ENCODE measurements at regions not wholly inside any gene's neighbourhood (a gene's known extent, or its start where the extent isn't known, plus 50 kb on each side); places are given as distances from the start of the nearest gene placed in this dataset.

DNA sequence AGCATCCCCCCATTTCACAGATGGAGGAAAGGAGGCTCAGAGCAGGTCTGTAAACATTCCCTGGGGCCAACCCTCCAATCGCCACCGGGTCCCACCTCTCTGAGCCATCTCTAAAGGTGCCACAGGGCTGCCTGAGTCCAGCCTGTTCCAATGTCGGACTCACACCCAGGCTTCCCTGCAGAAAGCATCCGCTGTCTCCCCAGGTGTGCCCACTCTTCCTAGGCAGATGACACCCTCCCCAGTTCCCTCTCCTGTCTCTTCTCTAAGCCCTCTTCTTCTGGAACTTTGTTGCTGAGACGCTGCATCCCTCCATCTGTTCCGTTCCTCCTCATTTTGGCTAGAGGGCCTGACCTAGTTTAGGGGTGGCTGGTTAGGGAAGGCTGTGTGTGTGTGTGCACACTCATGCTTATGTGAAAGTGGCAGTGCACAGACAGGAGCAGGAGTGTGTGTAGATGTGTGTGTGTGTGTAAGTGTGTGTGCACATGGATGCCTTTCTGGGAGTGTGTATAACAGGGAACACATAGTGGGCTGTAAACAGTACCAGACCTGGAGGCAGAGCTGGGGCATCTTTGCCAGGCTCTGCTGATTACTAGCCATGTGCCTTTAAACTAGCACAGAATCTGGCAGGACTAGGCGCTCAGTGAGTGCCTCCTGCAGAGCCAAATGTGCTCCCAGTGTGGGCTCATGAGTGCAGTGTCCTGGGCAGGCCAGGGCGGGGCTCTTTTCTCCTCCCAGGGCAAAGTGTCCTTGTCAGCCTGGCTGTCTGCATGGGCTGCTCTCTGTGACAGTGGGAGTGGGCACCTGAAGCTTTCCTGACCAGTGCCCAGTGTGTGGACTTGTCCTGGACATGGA, 77.3 kb upstream of the NECTIN1 start:
- no peak for FAIRE-seq

DNA sequence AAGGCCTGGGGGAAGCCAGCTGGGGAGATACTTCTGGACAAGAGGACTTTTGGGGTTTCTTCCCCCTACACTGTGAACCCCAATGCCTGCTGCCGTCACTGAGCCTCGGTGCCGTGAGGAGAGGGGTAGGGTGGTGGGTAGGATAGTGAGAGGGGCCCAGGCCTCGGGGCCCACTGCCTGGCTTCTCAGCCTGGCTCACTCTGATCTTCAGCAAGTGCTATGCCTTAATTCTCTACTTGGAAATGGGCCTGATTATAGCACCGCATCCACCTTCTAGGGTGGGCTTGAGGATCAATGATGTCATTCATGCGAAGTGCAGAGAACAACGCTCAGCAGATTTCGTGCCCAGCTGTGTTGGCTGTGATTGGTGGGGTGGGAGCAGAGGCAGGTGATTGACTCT, 76.7 kb upstream of the NECTIN1 start:
- no peak for FAIRE-seq

DNA sequence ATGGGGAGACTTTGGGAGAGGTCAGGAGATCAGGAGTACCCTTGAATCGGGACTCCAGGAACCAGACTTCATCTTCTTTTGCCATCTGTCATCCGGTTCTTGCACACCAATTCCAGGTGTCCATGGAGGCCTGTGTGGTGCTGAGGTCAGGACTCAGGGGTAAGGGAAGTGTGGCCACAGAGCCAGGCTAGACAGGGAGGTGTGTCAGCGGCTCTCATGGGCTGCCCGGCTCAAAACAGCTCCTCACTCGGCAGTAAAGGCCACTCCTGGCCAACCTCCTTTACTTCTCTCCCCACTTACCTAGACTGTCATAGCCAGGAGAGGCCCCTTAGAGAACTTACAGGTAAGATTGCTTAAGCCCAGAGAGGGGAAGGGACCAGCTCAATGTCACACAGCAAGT, 75.7 kb upstream of the NECTIN1 start:
- FAIRE-seq = no peak

DNA sequence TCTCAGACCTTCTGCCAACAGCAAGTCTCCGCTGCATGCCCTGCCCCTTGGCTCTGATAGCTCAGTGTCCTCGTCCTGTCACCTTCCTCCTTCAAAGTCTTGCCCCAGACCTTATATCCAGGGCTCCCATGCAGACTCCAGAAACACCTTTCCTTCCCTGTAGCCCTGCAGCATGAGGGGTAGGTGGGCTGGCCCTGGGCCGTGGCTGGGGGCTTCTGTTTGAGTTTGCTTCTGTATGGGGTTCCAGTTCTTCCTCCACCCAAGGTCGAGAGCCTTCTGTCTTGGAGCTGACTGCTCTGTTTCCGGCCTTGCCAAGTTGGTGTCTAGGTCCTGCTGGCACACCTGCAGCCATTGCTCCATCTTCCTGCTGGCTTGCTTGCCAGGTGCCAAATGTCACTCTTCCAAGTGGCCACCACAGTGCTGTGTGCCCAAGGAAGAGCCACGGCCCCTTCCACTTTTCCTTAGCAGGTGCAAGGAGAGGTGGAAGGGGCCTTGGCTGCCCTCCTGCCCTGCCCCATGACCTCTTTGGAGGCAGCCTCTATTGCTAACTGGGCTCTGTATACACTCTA, 74.8 kb upstream of the NECTIN1 start:
- no peak for FAIRE-seq

DNA sequence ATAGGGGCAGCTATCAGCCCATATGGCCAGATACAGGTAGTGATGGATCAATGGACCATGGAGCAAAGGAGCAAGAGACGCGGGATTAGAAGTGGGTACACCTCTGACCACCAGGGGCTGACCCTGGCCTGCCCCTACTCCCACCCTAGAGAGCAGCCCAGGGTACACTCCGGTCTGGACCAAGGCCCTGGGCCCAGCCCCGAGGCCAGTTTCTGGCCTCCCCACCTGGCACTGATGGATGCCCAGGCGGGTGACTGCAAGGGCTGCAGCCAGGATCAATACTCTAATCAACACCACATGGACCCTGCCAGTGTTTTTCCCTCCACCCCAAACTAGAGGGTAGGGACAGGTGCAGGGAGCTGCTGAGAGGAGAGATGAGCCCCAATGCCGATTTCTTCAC, 74.1 kb upstream of the NECTIN1 start:
- FAIRE-seq = no peak

DNA sequence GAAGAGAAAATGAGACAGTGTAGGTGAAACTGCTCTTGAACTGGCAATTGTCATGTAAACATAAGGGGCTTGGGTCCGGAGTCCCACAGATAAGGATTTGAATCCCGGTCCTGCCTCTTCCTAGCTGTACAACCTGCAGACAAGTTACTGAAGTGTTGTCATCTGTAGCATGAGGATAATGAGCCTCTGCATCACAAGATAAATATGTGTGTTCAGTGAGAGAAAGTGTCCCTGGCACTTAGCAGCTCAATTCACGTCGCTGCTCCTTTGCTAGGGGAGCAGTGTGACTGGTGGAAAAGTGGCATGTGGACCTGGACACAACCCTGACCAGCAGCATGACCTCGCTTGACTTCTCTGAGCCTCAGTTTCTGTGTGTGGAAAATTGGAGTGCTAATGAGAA, 73.7 kb upstream of the NECTIN1 start:
- FAIRE-seq = no peak

DNA sequence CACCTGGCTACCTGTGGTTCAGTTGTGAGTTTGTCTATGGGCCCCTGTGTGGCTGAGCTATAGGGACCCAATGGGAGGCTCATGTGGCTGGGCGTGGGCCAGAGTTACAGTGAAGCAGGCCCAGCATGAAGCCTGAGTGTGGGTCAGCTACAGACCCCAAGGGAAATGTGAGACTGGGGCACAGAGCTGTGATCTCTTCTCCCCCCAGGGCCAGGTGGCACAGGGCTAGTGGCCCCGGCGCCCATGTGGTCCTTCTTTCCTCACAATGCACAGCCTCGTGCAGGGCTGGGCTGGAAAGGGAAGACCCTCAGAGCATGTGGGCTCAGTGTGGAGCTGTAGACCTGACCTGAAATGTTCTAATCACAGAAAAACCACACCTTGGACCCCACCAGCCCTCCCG, 71.6 kb upstream of the NECTIN1 start:
- FAIRE-seq = no peak

DNA sequence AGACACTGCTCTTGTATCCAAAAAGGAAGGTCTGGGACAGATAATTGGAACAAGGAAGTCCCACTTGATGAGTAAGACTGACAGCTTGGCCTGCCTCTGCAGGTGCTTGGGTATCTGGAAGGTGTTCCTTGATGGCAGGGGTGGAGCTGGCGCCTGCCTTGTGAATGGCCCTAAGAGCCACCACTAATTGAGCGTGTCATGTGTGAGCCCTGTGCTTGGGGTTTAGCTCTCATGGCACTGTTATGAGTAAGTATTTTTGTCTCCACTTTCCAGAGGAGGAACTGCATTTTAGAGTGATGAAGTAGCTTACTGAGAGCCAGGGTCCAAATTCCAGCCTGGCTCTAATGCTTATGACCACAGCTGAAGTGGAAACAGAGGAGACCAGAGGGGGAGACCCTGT, 71.2 kb upstream of the NECTIN1 start:
- FAIRE-seq = no peak

DNA sequence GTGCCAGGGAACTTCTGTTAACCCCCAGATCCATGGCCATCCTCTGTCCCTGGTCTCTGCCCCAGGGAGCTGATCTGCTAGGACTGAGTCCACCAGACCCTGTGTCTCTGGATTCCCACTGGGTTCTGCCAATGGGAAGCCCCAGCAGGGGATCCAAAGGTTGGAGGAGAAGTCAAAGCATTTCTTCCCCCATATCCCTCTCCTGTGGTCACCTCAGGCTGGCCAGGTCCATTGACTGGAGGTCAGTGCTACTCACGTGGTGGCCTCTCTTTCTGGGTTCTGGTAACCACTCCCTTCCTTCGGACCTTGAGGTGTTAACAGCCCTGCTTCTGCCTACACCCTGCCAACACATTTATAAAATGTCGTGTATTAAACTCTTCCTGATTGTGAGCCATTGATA, 69.7 kb upstream of the NECTIN1 start:
- FAIRE-seq = no peak

DNA sequence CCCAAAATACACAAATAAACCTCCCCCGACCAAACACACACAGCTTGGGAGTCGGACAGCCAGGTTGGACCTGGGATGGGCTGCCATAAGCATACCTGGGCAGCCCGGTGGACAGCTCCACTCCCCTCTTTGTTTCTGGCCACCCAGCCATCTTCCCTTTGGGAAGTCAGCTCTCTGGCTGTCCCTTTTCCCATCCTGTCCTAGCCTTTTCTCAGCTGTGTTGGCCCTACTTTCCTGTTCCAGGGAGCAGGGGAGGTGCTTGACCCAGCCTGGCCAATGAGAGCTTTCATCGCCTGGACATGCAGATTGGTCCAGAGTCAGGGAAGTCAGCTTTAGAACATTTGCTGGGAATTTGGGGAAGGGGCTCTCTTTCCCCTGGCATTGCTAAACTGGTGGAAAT, 68.7 kb upstream of the NECTIN1 start:
- FAIRE-seq = no peak

DNA sequence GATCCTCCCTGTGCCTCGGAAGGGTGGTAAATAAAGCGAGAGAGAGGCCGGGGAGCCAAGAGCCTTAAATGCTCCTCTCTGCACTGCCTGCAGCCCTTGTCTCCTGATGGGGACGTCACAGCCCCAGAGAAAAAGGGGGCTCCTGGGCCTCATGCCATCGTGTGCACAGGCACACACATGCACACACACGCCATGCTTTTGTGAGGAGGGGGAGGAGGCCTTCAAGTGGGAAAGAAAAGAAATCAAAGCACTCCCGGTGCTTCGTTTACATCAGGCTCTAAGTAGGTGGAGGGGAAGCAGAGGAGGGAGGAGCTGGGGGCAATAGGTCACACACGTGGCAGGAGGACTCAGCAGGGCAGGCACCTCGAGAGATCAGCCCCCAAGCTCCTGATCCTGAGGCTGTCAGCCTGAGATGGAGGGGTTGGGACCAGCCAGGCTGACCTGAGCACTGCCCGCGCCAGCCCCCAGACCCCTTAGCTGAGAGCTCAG, 68.2 kb upstream of the NECTIN1 start:
- FAIRE-seq = no peak

DNA sequence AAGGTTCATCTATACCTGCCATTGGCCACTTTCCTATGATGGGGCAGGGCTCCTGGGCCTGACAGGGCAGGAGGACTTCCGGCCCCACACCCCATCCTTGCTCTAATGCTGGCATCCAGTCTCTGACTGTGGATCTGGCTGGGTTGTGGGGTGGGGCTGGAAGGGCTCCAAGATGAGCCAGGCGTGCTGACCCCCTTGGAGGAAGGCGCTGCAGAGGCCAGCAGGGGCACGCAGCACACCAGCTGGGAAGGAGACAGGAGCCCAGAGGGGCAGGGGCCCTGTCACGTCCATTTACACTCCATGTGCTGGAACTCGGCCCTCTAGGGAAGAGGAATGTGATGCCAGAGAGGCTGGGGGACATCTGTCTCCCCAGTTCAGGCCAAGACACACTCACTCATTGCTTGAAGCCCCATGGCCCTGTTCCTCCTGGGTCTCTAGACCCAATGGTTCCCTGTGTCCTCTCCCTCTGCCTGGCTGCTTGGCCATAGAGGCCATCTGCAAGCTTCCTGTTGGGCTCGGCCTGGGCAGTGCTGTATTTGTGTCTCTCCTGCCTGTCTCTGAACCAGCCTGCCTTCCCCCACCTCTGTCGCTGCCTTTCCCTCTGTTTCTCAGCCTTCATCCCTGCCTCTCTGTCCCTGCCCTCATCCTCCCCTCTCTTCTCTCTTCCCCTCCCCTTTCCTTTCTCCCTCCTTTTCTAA, 67.5 kb upstream of the NECTIN1 start:
- FAIRE-seq = no peak

DNA sequence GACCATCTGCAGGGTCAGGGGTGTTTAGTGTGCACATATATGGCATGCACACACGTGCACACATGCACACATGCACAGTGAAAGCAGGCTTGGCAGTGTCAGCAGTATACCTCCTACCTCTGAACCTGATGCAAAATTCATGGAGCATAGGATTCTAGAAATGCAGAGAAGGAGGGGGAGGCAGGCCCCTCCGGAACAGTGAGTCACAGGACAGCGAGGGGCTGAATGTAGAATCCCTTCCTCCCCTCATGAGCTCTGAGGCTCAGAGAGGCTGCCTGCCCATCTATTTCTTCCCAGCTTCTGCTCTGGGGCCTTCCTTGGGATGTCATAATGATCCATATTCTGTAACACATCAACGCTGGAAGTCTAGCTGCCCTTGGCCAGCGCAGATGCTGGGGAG, 66.7 kb upstream of the NECTIN1 start:
- FAIRE-seq = no peak

DNA sequence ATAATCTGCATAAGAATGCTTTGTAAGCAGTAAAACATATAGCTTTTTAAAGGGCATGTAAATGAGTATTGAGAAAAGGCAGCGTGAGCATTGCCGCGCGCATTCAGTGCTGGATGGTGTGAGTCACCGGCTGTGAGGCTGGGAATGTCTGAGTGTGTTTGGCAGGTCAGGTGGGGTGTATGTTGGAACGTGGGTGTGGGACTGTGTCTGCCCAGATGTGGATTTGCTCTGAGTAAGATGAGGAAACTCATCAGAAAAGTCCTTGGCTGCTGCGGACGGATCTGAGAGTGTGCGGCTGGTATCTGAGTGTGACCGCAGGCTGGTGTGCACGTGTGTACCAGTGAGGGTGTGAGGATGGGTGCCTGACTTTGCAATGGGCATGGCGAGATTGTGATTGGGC, 66.2 kb upstream of the NECTIN1 start:
- no peak for FAIRE-seq

DNA sequence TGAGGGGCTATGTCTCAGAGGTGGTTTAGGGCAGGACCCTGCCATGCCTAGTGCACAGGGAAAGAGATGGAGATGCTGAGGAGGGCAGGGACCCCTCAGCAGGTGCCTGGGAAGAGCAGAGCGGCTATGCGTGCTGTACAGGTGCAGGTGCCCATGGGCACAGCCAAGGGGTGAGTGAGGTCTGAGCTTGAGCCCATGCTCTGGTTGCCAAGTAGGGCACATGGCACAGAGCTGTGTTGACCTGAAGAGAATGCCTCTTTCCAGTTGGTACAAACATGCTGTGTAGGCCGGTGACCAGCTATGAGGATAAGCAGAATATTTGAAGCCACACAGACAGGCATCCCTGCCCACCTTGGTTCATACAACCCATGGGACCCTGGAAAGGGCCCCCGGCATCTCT, 65.8 kb upstream of the NECTIN1 start:
- FAIRE-seq = no peak

DNA sequence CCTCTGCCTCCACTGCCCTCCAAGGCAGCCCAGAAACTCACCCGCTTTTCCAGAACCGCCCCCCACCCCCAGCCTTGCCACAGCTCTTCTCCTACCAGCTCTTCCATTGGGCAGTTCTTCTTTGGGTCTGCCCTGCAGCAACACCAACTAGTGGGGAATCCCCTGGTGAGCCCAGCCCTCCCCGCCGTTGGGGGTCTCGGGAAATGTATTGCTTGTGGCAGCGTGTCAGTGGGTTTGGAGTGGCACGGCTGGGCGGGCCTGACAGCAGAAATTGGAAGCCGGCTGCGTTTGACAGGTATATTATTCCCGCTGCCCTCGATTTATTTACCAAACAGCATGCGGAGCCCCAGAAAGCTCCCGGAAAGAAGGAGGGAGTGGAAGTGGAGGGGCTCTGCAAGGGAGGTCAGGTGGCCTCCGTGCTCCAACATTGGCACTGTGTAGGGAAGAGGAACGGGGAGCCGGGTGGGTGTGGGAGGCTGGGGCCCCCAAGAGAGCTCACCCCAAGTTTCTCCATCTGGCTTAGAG, 65.2 kb upstream of the NECTIN1 start:
- no peak for FAIRE-seq

DNA sequence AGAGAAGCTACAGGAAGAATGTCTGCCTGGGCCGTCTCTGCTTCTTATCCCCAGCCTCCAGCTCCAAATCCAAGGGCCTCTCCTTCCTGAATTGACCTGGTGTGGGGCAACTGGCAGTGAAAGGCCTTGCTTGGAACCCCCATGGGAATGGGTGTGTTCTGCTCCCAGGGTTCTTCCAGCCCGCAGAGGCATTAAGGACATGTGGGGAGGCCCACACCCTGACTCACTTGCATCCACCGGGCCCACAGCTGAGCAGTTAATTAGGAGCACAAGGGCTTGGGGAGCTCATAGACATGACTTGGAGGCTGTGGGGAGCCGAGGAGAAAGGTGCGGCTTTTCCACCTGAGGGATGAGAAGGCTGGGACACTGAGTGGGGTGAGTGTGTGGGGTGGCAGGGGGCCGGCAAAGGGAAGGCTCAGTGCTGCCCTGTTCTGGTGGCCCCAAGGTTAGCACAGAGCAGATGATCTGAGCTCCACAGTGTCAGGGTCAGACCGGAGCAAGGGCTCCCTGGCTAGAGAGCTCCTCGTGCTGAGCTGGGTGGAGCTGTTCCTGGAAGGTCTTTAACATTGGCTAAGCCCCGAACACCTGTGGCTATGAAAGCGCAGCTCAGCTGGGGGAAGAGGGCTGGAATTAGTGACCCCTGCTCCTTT, 64.5 kb upstream of the NECTIN1 start:
- FAIRE-seq = no peak

DNA sequence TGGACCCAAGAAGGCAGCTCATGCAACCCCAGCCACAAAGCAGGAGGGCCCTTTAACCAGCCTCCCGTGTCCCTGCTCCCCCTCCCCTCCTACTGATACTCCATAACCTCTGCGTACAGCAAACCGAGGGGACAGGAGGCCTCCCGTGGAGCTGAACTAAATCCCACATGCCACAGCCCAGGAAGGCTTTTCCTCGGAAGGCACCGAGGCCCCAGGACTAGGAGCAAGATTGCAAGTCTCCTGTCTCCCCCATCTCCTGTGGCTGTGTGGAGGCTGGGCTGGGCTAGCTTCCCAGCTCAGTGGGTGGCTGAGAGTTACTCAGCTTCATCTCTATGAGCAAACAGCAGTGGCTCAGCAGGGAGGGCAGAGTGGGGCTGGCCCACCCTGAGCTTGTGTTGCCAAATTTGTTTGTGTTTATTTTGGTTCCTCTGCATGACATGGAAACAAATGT, 62.7 kb upstream of the NECTIN1 start:
- no peak for FAIRE-seq

DNA sequence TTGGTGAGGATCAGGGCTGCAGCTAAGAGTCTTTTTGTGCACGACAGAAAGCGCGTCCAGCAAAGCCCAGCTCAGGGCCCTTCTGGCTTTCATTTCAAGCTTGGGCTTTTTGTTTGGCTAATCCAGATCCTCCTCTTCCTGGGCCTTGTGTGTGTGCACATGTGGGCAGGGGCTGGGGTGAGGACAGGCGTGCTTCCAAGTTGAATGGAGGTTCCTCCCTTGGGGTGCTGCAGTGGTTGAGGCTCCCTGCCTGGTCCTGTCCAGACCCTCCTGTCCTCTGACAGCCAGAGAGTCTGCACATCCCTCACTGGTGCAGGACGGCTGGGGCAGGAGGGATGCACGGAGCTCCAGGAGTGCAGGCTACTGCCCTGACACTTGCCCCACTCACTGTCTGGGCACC, 62.0 kb upstream of the NECTIN1 start:
- FAIRE-seq = no peak

DNA sequence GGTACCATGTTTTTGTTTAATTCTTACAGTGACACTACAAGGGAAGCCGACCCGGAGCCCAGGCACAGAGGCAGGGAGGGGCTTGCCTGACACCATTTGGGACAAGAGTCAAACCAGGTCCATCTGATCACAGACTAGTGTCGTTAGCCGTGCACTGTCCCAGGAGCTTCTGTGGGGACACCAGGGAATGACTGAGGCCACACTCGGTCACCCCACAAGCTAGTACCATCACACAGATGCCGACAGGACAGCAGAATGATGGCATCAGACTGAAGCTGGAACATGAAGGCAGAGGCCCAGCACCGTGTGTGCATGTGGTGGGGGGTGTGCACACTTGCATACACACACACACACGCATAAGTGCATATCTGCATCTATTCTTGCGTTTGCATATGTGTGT, 61.5 kb upstream of the NECTIN1 start:
- no peak for FAIRE-seq

DNA sequence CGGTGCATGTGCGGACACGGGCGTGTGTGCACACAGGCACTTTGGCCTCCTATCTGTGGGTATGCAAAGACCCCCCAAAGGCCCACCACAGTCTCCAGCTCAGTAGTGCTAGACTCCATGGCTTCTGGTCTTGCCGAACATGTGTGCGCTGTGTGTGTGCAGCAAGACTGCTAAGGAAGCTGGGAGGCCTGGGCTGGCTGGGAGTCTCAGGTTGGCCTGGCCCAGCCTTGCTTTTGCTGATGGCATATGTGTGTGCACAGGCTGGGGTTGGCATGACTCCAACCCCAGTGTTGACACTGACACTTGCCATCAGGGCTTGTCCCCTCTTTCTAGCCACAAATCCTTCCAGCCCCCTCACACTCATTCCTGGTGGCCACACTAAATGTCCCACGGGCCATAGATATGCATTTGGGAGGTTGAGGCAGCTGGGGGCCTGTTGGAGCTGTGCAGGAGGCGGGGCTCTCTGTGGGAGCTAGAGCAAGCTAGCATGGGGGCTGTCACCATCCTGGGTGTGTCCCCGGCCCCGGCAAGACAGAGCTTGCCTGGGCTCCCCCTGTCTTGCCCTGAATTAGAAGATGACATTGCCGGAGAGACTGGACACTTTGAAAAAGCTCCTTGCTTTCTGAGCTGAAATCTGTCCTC, 60.9 kb upstream of the NECTIN1 start:
- FAIRE-seq = no peak

DNA sequence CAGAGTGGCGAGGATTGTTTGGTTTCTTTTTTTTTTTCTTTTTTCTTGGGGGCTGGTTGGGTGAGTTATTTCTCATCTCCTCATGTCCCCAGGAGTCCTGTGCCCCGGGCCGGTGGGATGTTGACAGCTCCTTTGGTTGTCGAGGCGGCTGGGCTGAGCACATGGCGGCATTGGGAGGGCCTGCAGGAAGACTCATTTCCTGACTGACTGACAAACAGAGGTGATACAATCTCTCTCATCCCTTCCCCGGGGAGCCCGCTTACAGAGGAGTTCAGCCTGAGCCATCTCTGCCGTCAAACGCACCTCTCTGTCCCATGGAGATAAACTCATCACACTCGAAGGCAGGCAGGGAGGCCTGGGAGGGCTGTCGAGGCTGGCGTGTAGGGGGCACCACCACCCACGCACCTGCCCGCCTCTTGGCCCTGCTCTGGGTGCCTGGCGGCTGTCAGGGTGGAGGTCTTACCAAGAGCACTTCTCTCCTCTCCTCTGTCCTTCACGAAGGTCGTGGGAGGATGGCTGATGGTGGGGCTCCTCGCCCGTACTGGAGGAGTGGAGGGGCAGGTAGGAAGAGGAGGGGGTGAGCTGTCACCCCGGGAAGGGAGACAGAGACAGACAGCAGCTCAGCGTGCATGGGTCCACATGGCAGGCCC, 60.0 kb upstream of the NECTIN1 start:
- no peak for FAIRE-seq

Data from islet of Langerhans (tissue), 1 donor.